HEK293 (cell line): ENCODE measurements at regions not wholly inside any gene's neighbourhood (a gene's known extent, or its start where the extent isn't known, plus 50 kb on each side); places are given as distances from the start of the nearest gene placed in this dataset.
A peak's percentile ranks its signal among the peaks of the same experiment; 100 is the strongest.

ENCODE experiments used
- CTCF ChIA-PET: fragments of 350-600 bp; formaldehyde crosslinking; extraction: SDS; loops from one replicate; lab custom pipeline; 2021; ENCODE audit warnings: antibody characterized with exemption; lab: Yijun Ruan, JAX
- POLR2A ChIA-PET: fragments of 300-600 bp; formaldehyde crosslinking; extraction: SDS; loops from one replicate; lab custom pipeline; 2020; ENCODE audit warnings: antibody characterized with exemption, inconsistent platforms; lab: Yijun Ruan, JAX
- H3K27ac ChIP-seq: fragments of 200-500 bp; sonication (Bioruptor generic); 2 replicates; pipeline ENCODE4 v1.5.1; 2014; ENCODE audit warnings: low read depth, low read length, control low read depth, inconsistent platforms; ENCODE audit errors: extremely low read depth
- H3K36me3 ChIP-seq, 2 experiments: fragments of 200-500 bp in 1 of 2; sonication (Bioruptor generic) in 1 of 2; 1 replicate in 1 of 2; 2 replicates in 1 of 2; pipeline ENCODE4 v1.5.1; 2014 to 2017; ENCODE audit warnings: inconsistent platforms in 2 of 2, low read length in 2 of 2; ENCODE audit not compliant: control insufficient read depth in 2 of 2, insufficient read depth in 1 of 2
- H3K4me1 ChIP-seq: fragments of 200-500 bp; sonication (Bioruptor generic); 2 replicates; pipeline ENCODE4 v1.5.1; 2014; ENCODE audit warnings: mild to moderate bottlenecking, low read length, inconsistent platforms; ENCODE audit not compliant: control insufficient read depth, insufficient read depth
- H3K4me3 ChIP-seq: 2 replicates; pipeline ENCODE4 v1.5.1; 2011; ENCODE audit warnings: low read depth, mild to moderate bottlenecking, control low read depth, low read length, moderate library complexity
- H3K9me3 ChIP-seq: fragments of 200-500 bp; sonication (Bioruptor generic); 2 replicates; pipeline ENCODE4 v1.5.1; 2014; ENCODE audit warnings: low read depth, low read length, inconsistent platforms; ENCODE audit not compliant: control insufficient read depth, insufficient read depth
- GFI1B ChIP-seq: fragments of 450-650 bp; formaldehyde crosslinking; IDR thresholded peaks from 2 replicates; pipeline ENCODE4 v1.5.1; 2016; ENCODE audit warnings: missing biosample characterization, missing genetic modification characterization
- TRIM28 ChIP-seq: IDR thresholded peaks from 2 replicates; pipeline ENCODE4 v1.6.1; 2011; ENCODE audit warnings: low read length, control low read depth, borderline replicate concordance
- ZIC2 ChIP-seq: fragments of 450-650 bp; formaldehyde crosslinking; IDR thresholded peaks from 2 replicates; pipeline ENCODE4 v1.5.1; 2016; ENCODE audit warnings: missing biosample characterization, missing genetic modification characterization
- ZNF23 ChIP-seq: fragments of 450-650 bp; formaldehyde crosslinking; IDR thresholded peaks from 2 replicates; pipeline ENCODE4 v1.5.1; 2016; ENCODE audit warnings: missing biosample characterization, missing genetic modification characterization, borderline replicate concordance
- ZNF274 ChIP-seq, 2 experiments: fragments of 200-500 bp in 1 of 2; fragments of 450-650 bp in 1 of 2; sonication (Bioruptor generic) in 1 of 2; formaldehyde crosslinking in 1 of 2; IDR thresholded peaks; 2 replicates each; pipeline versions ENCODE4 v1.5.1 to v1.6.1; 2014 to 2016; ENCODE audit warnings: borderline replicate concordance in 1 of 2, inconsistent platforms in 1 of 2, low read length in 1 of 2, missing biosample characterization in 1 of 2, missing genetic modification characterization in 1 of 2
- ZNF341 ChIP-seq: fragments of 450-650 bp; formaldehyde crosslinking; IDR thresholded peaks from 2 replicates; pipeline ENCODE4; 2016; ENCODE audit warnings: low read depth, missing biosample characterization, missing genetic modification characterization
- ZNF37A ChIP-seq: fragments of 450-650 bp; IDR thresholded peaks from 2 replicates; pipeline ENCODE4 v1.5.1; 2018; ENCODE audit warnings: missing biosample characterization, missing genetic modification characterization
- ZNF529 ChIP-seq: fragments of 450-650 bp; formaldehyde crosslinking; IDR thresholded peaks from 2 replicates; pipeline ENCODE4 v1.5.1; 2017; ENCODE audit warnings: missing genetic modification characterization, missing biosample characterization; ENCODE audit not compliant: insufficient replicate concordance
- ZNF548 ChIP-seq: fragments of 450-650 bp; formaldehyde crosslinking; IDR thresholded peaks from 2 replicates; pipeline ENCODE4 v1.5.1; 2016; ENCODE audit warnings: missing biosample characterization, missing genetic modification characterization
- ZNF596 ChIP-seq: fragments of 450-650 bp; IDR thresholded peaks from 2 replicates; pipeline ENCODE4 v1.5.0; 2018; ENCODE audit warnings: missing biosample characterization, mild to moderate bottlenecking, missing genetic modification characterization, moderate library complexity
- ZNF626 ChIP-seq: fragments of 450-650 bp; sonication (Bioruptor Pico); formaldehyde crosslinking; IDR thresholded peaks from 2 replicates; pipeline ENCODE4 v1.5.1; 2018; ENCODE audit warnings: missing biosample characterization, missing genetic modification characterization, inconsistent platforms
- ZNF654 ChIP-seq: fragments of 450-650 bp; formaldehyde crosslinking; IDR thresholded peaks from 2 replicates; pipeline ENCODE4 v1.5.1; 2016; ENCODE audit warnings: low read depth, missing biosample characterization, missing genetic modification characterization
- ZXDB ChIP-seq: fragments of 450-650 bp; formaldehyde crosslinking; IDR thresholded peaks from 2 replicates; pipeline ENCODE4 v1.5.1; 2016; ENCODE audit warnings: missing biosample characterization, missing genetic modification characterization
- TF ChIP-seq, protein P1 (sequence below): fragments of 450-650 bp; formaldehyde crosslinking; IDR thresholded peaks from 2 replicates; pipeline ENCODE4 v1.5.1; 2016; ENCODE audit warnings: missing biosample characterization, missing genetic modification characterization
- TF ChIP-seq, protein P2 (sequence below): fragments of 450-650 bp; formaldehyde crosslinking; IDR thresholded peaks from 2 replicates; pipeline ENCODE4; 2016; ENCODE audit warnings: missing biosample characterization, missing genetic modification characterization
- TF ChIP-seq, protein P3 (sequence below): fragments of 450-650 bp; formaldehyde crosslinking; IDR thresholded peaks from 2 replicates; pipeline ENCODE4 v1.5.1; 2016; ENCODE audit warnings: missing biosample characterization, missing genetic modification characterization
- TF ChIP-seq, protein P4 (sequence below): fragments of 450-650 bp; formaldehyde crosslinking; IDR thresholded peaks from 2 replicates; pipeline ENCODE4 v1.5.1; 2017; ENCODE audit warnings: missing biosample characterization, missing genetic modification characterization
- TF ChIP-seq, protein P5 (sequence below): fragments of 450-650 bp; formaldehyde crosslinking; IDR thresholded peaks from 2 replicates; pipeline ENCODE4 v1.5.1; 2016; ENCODE audit warnings: missing biosample characterization, missing genetic modification characterization

DNA sequence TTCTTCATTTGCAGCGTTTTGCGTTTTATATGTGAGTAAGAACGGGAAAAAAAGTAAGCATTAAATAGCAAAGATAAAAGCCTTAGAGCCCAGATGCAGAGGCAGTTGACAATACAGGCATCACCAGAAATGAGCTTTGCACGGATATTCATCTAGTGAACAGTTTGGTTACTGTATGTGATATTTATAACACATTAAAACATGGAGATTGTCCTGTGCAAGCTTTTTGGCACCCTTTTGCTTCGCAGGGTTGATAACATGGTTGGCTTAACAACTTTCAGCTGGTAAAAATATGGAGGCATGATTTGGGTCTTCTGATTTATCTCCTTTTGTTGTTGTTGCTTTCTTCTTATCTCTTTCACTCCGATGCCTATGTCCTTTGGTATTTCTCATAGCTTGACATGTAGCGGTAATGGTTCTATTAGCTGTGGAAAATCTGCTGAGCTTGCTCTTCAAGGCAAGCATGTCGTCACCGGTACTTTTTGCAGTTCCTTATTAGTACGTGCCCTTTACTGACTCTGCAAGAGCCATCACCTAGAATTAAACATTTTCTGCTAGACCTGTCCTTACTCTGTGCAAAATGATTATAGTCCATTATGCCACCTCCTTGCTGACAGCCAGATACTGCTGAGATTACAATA lies 102.9 kb downstream of the PCDH7 start:
- ChIA-PET CTCF (no interaction called here), POLR2A (no interaction called here)
- TF ChIP-seq TRIM28, result peak; percentile 24; the same call in 1 of the 2 replicates
- TF ChIP-seq, protein P1, sequence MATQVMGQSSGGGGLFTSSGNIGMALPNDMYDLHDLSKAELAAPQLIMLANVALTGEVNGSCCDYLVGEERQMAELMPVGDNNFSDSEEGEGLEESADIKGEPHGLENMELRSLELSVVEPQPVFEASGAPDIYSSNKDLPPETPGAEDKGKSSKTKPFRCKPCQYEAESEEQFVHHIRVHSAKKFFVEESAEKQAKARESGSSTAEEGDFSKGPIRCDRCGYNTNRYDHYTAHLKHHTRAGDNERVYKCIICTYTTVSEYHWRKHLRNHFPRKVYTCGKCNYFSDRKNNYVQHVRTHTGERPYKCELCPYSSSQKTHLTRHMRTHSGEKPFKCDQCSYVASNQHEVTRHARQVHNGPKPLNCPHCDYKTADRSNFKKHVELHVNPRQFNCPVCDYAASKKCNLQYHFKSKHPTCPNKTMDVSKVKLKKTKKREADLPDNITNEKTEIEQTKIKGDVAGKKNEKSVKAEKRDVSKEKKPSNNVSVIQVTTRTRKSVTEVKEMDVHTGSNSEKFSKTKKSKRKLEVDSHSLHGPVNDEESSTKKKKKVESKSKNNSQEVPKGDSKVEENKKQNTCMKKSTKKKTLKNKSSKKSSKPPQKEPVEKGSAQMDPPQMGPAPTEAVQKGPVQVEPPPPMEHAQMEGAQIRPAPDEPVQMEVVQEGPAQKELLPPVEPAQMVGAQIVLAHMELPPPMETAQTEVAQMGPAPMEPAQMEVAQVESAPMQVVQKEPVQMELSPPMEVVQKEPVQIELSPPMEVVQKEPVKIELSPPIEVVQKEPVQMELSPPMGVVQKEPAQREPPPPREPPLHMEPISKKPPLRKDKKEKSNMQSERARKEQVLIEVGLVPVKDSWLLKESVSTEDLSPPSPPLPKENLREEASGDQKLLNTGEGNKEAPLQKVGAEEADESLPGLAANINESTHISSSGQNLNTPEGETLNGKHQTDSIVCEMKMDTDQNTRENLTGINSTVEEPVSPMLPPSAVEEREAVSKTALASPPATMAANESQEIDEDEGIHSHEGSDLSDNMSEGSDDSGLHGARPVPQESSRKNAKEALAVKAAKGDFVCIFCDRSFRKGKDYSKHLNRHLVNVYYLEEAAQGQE (tag by site-specific recombination), result no peak
- no peak for TF ChIP-seq ZIC2
- TF ChIP-seq ZNF37A, result no peak
- no peak for TF ChIP-seq GFI1B (tag by site-specific recombination)
- Histone ChIP-seq H3K4me1 (peaks cover 5% of the 10 kb centered on the region; the same call in 1 of the 2 replicates), H3K9me3 (no peaks in the 10 kb centered on the region), H3K27ac (no peak overlapping the region), H3K4me3 (no peak overlapping the region), H3K36me3 (no peaks in the 10 kb centered on the region)

DNA sequence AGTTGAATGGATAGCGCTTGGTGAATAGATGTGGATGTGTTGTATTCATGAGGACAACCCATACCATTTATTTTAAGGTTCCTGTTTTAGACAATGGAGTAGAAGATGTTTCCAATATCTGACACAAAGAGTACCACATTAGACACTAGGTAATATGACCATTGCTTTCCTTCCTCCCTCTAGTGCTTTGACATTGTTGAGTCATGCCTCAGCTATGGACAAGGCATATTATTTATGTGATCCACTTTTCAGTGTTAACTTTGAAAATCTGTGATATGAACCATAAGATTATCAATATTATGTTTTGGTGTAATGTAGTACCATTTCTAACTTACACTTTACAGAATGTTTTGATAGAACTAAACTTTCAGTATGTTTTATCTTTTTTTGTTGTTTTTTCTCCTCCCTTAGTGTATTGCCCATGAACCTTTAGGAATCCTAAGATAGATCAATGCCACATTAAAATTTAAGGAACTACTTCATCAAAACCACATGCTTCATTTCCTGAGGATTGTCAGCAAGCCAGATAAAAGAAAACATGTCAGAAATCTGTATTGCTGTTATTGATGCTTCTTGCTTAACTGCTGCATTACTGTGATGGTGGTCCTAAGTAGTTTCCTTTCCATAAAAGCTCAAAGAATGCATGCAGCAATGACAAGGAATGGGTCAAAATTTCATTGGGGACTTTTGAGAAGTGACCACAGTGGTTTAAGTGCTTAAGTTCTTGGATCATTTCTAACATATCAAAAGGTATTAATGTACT lies 105.0 kb downstream of the PCDH7 start:
- Histone ChIP-seq H3K9me3 (no peaks in the 10 kb centered on the region), H3K27ac (no peak overlapping the region), H3K4me3 (no peak overlapping the region), H3K4me1 (peaks cover 5% of the 10 kb centered on the region; the same call in 1 of the 2 replicates), H3K36me3 (no peaks in the 10 kb centered on the region)
- ChIA-PET POLR2A (no interaction called here), CTCF (no interaction called here)
- TF ChIP-seq ZNF274 (IDR thresholded peaks at IDR 0.05; ENCODE audit: low read length) (no peak), ZNF274 (tag by site-specific recombination; IDR thresholded peaks at IDR 0.05; ENCODE audit: borderline replicate concordance) (no peak), ZNF596 (no peak)
- TF ChIP-seq, protein P2, sequence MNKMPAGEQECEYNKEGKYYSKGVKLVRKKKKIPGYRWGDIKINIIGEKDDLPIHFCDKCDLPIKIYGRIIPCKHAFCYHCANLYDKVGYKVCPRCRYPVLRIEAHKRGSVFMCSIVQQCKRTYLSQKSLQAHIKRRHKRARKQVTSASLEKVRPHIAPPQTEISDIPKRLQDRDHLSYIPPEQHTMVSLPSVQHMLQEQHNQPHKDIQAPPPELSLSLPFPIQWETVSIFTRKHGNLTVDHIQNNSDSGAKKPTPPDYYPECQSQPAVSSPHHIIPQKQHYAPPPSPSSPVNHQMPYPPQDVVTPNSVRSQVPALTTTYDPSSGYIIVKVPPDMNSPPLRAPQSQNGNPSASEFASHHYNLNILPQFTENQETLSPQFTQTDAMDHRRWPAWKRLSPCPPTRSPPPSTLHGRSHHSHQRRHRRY, result no peak

DNA sequence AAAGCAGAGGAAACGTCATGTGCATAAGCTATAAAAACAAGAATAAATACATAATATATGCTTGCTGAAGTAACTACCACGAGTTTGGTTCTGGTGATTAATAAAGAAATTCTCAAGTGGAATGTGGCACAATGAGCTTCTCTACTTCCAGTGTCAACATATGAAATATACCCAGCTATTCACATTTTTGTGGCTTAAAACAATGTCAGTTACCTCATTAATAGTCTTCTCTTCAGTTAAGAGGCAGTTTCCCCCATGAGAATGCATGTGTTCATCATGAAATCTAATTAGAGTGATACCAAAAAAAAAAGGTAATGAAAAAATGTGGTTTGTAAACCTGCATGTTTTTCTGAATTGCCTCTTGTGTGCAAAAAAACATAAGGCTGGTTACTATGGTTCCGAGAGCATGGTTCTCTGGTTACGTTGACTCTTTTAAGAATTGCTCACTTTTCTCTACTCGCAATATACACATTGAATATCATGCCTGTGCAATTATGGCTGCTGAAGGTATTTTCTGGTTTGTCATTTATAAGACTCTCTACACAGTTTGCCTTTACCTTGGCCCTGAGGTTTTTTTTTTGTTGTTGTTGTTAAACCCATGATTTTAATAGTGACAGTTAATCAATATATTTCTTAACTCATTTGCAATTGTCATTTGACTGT lies 108.2 kb downstream of the PCDH7 start:
- H3K36me3 ChIP-seq, result no peaks in the 10 kb centered on the region
- no peak overlapping the region for H3K4me3 ChIP-seq
- H3K27ac ChIP-seq, result no peak overlapping the region
- CTCF ChIA-PET, result no interaction called here
- H3K9me3 ChIP-seq, result no peaks in the 10 kb centered on the region
- POLR2A ChIA-PET, result no interaction called here
- H3K4me1 ChIP-seq, result no peaks in the 10 kb centered on the region; the same call in 1 of the 2 replicates
- TF ChIP-seq ZNF529 (tag by site-specific recombination) (no peak), ZXDB (no peak), ZNF341 (tag by site-specific recombination) (no peak), ZNF23 (no peak), ZNF626 (tag by site-specific recombination) (no peak), ZNF548 (tag by site-specific recombination) (no peak), ZNF654 (no peak)
- TF ChIP-seq, protein P3, sequence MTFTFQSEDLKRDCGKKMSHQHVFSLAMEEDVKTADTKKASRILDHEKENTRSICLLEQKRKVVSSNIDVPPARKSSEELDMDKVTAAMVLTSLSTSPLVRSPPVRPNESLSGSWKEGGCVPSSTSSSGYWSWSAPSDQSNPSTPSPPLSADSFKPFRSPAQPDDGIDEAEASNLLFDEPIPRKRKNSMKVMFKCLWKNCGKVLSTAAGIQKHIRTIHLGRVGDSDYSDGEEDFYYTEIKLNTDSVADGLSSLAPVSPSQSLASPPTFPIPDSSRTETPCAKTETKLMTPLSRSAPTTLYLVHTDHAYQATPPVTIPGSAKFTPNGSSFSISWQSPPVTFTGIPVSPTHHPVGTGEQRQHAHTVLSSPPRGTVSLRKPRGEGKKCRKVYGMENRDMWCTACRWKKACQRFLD (tag by site-specific recombination), result no peak
- TF ChIP-seq, protein P4, sequence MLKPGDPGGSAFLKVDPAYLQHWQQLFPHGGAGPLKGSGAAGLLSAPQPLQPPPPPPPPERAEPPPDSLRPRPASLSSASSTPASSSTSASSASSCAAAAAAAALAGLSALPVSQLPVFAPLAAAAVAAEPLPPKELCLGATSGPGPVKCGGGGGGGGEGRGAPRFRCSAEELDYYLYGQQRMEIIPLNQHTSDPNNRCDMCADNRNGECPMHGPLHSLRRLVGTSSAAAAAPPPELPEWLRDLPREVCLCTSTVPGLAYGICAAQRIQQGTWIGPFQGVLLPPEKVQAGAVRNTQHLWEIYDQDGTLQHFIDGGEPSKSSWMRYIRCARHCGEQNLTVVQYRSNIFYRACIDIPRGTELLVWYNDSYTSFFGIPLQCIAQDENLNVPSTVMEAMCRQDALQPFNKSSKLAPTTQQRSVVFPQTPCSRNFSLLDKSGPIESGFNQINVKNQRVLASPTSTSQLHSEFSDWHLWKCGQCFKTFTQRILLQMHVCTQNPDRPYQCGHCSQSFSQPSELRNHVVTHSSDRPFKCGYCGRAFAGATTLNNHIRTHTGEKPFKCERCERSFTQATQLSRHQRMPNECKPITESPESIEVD (tag by site-specific recombination), result peak; percentile 62
- TF ChIP-seq, protein P5, sequence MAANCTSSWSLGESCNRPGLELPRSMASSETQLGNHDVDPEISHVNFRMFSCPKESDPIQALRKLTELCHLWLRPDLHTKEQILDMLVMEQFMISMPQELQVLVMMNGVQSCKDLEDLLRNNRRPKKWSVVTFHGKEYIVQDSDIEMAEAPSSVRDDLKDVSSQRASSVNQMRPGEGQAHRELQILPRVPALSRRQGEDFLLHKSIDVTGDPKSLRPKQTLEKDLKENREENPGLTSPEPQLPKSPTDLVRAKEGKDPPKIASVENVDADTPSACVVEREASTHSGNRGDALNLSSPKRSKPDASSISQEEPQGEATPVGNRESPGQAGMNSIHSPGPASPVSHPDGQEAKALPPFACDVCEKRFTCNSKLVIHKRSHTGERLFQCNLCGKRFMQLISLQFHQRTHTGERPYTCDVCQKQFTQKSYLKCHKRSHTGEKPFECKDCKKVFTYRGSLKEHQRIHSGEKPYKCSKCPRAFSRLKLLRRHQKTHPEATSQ (tag by site-specific recombination), result no peak
